Neural progenitor cell (in vitro differentiated cells): ENCODE measurements at regions not wholly inside any gene's neighbourhood (a gene's known extent, or its start where the extent isn't known, plus 50 kb on each side); places are given as distances from the start of the nearest gene placed in this dataset.

Experiments
- EZH2 ChIP-seq: fragments of 200-600 bp; sonication (generic); IDR thresholded peaks from 2 replicates; pipeline ENCODE4 v1.6.1; 2017; ENCODE audit warnings: antibody characterized with exemption, mild to moderate bottlenecking, moderate library complexity
- TF ChIP-seq, protein P1 (sequence below): fragments of 200-600 bp; sonication (generic); IDR thresholded peaks from 2 replicates; pipeline ENCODE4 v1.5.1; 2017; ENCODE audit warnings: antibody characterized with exemption, mild to moderate bottlenecking

DNA sequence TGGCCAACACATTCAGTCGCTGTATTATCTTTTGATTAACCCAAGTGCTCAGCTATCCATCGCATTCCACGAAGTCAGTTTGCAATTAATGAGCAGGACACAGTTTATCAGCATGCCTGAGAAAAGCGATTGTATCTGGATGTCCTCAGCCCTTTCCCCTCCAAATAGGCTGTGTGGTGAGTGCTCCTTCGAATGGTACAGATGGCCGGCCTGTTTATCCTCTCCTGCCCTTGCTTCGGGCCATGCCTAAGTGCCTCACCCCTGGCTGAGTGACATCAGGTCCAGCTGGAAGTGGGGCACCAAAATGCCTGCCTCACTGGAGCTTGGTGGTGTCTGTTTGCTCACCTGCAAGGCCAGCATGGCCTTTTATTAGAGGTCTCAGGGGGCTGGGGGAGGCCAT is 317.3 kb downstream of the GADD45G start:
- TF ChIP-seq, protein P1, sequence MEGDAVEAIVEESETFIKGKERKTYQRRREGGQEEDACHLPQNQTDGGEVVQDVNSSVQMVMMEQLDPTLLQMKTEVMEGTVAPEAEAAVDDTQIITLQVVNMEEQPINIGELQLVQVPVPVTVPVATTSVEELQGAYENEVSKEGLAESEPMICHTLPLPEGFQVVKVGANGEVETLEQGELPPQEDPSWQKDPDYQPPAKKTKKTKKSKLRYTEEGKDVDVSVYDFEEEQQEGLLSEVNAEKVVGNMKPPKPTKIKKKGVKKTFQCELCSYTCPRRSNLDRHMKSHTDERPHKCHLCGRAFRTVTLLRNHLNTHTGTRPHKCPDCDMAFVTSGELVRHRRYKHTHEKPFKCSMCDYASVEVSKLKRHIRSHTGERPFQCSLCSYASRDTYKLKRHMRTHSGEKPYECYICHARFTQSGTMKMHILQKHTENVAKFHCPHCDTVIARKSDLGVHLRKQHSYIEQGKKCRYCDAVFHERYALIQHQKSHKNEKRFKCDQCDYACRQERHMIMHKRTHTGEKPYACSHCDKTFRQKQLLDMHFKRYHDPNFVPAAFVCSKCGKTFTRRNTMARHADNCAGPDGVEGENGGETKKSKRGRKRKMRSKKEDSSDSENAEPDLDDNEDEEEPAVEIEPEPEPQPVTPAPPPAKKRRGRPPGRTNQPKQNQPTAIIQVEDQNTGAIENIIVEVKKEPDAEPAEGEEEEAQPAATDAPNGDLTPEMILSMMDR: no peak
- TF ChIP-seq EZH2: no peak
